IPS DF 6.9 (cell line): ENCODE measurements at regions not wholly inside any gene's neighbourhood (a gene's known extent, or its start where the extent isn't known, plus 50 kb on each side); places are given as distances from the start of the nearest gene placed in this dataset.

Experiments used
- DNase-seq: peaks from one replicate; pipeline ENCODE4 v3.0.0-alpha.2; 2013; ENCODE audit warnings: low read depth, low spot score
- H3K27ac ChIP-seq: one replicate; pipeline ENCODE4 v1.5.1; 2013; ENCODE audit warnings: low read length, control low read depth
- H3K27me3 ChIP-seq: 2 replicates; pipeline ENCODE4 v1.6.1; 2013; ENCODE audit warnings: mild to moderate bottlenecking, low read length; ENCODE audit not compliant: control insufficient read depth, insufficient read depth
- H3K36me3 ChIP-seq: 2 replicates; pipeline ENCODE4 v1.6.1; 2013; ENCODE audit warnings: low read length; ENCODE audit not compliant: control insufficient read depth, insufficient read depth
- H3K4me1 ChIP-seq: 2 replicates; pipeline ENCODE4 v1.6.1; 2013; ENCODE audit warnings: low read length; ENCODE audit not compliant: control insufficient read depth, insufficient read depth
- H3K4me3 ChIP-seq: 2 replicates; pipeline ENCODE4 v1.5.1; 2013; ENCODE audit warnings: mild to moderate bottlenecking, low read length
- H3K9me3 ChIP-seq: 2 replicates; pipeline ENCODE4 v1.6.1; 2013; ENCODE audit warnings: low read length, inconsistent platforms; ENCODE audit not compliant: control insufficient read depth, insufficient read depth
- WGBS: extraction: QIAGEN DNeasy Blood & Tissue Kit; methylation state at CpG from one replicate; pipeline ENCODE4 v1.1.7; 2013; ENCODE audit warnings: mixed read lengths, missing lambda C conversion rate; ENCODE audit not compliant: insufficient read length, insufficient coverage; 5-methylcytosine and 5-hydroxymethylcytosine counted together

DNA sequence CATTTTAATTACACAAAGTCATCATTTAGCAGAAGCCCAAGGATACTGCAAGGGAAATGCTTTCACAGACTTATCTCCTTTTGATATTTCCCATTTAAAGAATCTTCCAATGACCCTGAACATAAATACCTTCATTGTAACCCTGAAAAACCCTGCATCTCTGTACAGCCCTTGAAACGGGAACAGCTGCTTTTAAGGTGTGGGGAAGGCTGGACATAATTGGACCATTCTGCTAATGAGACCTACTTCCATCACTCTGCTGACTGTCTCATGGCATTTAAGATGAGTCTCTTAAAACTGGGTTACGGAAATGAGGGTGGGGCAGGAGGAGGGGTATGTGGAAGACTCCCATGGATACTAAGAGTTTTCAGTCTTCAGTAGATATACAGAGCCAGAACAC lies 485.8 kb downstream of the BRINP1 start:
- H3K4me3 ChIP-seq = no peak overlapping the region
- DNase-seq = no peak
- no peaks in the 10 kb centered on the region for H3K36me3 ChIP-seq
- H3K27me3 ChIP-seq = no peaks in the 10 kb centered on the region
- H3K4me1 ChIP-seq = no peaks in the 10 kb centered on the region; the same call in 1 of the 2 replicates
- WGBS = no CpG with 5 or more reads among the region's 2 CpGs
- H3K9me3 ChIP-seq = no peaks in the 10 kb centered on the region
- no peak overlapping the region for H3K27ac ChIP-seq

- H3K27me3 ChIP-seq = no peaks in the 10 kb centered on the region
- H3K4me3 ChIP-seq = no peak overlapping the region
- no peaks in the 10 kb centered on the region for H3K4me1 ChIP-seq
- WGBS = no CpG with 5 or more reads among the region's 6 CpGs
- no peaks in the 10 kb centered on the region for H3K36me3 ChIP-seq
- no peak overlapping the region for H3K27ac ChIP-seq
- no peak for DNase-seq
- H3K9me3 ChIP-seq = no peaks in the 10 kb centered on the region
These were observed 478.0 kb downstream of the BRINP1 start for GRCh38 chr9:118891213-118891612.

DNA sequence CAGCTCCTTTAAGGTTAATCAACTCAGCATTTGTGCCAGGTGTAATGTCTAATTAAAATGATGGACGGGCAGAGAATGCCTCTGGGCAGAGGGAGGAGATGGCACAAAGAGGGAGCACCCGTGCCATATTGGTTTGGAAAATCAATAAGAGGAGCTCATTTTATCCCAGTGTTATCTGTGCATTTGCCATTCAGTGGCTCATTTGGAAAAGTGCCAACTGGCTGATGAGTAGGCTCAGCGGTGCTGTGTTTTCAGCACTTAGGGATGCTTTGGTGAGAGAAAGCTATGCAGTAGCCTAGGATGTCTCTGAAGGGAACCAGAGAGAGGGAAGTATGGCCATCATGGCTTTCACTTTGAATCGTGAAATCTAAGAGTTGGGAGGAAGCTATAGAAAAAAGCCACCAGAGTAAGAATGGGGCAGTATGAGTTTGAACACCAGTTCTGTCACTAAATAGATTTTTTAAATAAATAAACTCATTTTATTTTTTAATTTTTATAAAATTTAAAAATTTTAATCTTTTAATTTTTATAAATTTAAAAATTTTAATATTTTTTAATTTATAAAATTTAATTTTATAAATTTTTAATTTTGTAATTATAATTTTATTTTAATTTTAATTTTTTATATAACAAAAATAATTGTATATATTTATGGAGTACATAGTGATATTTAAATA lies 472.8 kb downstream of the BRINP1 start:
- WGBS = no CpG with 5 or more reads among the region's 4 CpGs
- Histone ChIP-seq H3K27ac (no peak overlapping the region), H3K27me3 (no peaks in the 10 kb centered on the region), H3K4me3 (no peak overlapping the region), H3K36me3 (no peaks in the 10 kb centered on the region), H3K9me3 (no peaks in the 10 kb centered on the region), H3K4me1 (no peaks in the 10 kb centered on the region)
- no peak for DNase-seq

DNA sequence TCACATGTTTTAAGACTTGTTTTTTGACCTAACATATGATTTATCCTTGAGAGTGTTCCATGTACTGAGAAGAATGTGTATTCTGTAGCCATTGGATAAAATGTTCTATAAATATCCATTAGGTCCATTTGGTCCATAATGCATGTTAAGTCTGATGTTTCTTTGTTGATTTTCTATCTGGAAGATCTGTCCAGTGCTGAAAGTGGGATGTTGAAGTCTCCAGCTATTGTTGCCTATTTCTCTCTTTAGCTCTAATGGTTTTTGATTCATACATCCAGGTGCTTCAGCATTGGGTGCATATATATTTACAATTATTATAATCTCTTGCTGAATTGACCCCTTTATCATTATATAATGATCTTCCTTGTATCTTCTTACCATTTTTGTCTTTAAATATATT lies 451.1 kb downstream of the BRINP1 start:
- no peak for DNase-seq
- Histone ChIP-seq H3K36me3 (no peaks in the 10 kb centered on the region), H3K4me1 (no peaks in the 10 kb centered on the region), H3K27ac (no peak overlapping the region), H3K9me3 (no peaks in the 10 kb centered on the region), H3K4me3 (no peak overlapping the region), H3K27me3 (no peaks in the 10 kb centered on the region)

DNA sequence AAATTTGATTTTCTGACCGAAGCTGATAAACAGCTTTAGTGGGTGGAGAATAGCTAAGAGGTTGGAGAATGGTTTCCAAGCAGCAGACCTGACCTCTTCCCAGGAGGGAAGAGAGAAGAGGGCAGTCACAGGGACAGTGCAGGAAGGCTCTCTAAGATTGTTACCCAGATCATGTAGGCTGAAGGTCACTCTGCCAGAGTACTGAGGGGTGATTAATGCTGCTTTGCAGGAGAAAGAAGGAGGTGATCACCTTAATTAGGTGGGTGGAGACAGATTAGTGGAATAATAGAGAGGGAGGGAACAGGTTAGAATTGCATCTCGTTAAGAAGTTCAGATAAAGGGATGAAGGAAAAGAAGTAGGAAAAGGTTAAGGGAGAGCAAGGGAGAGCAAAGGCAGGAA lies 440.5 kb downstream of the BRINP1 start:
- H3K36me3 ChIP-seq = no peaks in the 10 kb centered on the region
- no peaks in the 10 kb centered on the region for H3K9me3 ChIP-seq
- no peaks in the 10 kb centered on the region for H3K27me3 ChIP-seq
- H3K4me3 ChIP-seq = no peak overlapping the region
- H3K4me1 ChIP-seq = no peaks in the 10 kb centered on the region
- 100% methylated on average over 1 of the region's 2 CpGs for WGBS
- no peak for DNase-seq
- no peak overlapping the region for H3K27ac ChIP-seq

DNA sequence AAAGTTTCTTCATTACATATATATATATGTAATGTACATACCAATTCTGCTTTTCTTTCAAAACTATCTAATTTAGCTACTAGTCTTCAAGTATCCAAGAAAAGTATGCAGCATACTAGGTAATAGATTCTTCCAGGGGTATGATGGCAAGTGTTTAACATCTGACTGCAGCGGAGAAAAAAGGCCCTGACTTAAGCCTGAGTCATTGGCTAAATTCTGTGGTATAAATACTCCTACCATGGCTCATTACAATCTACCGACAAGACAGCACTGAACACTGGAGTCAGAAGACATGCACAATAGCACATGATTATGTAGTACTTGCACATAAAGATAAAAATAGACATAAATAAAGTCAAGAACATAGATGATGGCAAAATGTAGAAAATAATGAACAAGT lies 439.9 kb downstream of the BRINP1 start:
- H3K36me3 ChIP-seq = no peaks in the 10 kb centered on the region
- no peak for DNase-seq
- no CpG with 5 or more reads among the region's 2 CpGs for WGBS
- no peaks in the 10 kb centered on the region for H3K27me3 ChIP-seq
- H3K9me3 ChIP-seq = no peaks in the 10 kb centered on the region
- no peak overlapping the region for H3K27ac ChIP-seq
- H3K4me3 ChIP-seq = no peak overlapping the region
- no peaks in the 10 kb centered on the region for H3K4me1 ChIP-seq

GRCh38 chr9:118931941-118932340 lies 437.3 kb downstream of the BRINP1 start:
- WGBS = no CpG with 5 or more reads among the region's 1 CpG
- Histone ChIP-seq H3K36me3 (no peaks in the 10 kb centered on the region), H3K27me3 (no peaks in the 10 kb centered on the region), H3K9me3 (no peaks in the 10 kb centered on the region), H3K27ac (no peak overlapping the region), H3K4me1 (no peaks in the 10 kb centered on the region), H3K4me3 (no peak overlapping the region)
- no peak for DNase-seq

GRCh38 chr9:118938581-118938980 lies 430.7 kb downstream of the BRINP1 start:
- H3K27ac ChIP-seq = no peak overlapping the region
- H3K27me3 ChIP-seq = no peaks in the 10 kb centered on the region
- no peak overlapping the region for H3K4me3 ChIP-seq
- no peaks in the 10 kb centered on the region for H3K36me3 ChIP-seq
- no peaks in the 10 kb centered on the region for H3K9me3 ChIP-seq
- no peaks in the 10 kb centered on the region for H3K4me1 ChIP-seq
- no peak for DNase-seq

- H3K4me3 ChIP-seq = no peak overlapping the region
- DNase-seq = no peak
- no peaks in the 10 kb centered on the region for H3K27me3 ChIP-seq
- no peaks in the 10 kb centered on the region for H3K9me3 ChIP-seq
- no peaks in the 10 kb centered on the region for H3K36me3 ChIP-seq
- no peaks in the 10 kb centered on the region for H3K4me1 ChIP-seq
- H3K27ac ChIP-seq = no peak overlapping the region
- WGBS = no CpG with 5 or more reads among the region's 1 CpG
These were observed 428.8 kb downstream of the BRINP1 start for GRCh38 chr9:118940473-118940872.

GRCh38 chr9:118946669-118947068 lies 422.6 kb downstream of the BRINP1 start:
- WGBS = no CpG with 5 or more reads among the region's 3 CpGs
- H3K27ac ChIP-seq = no peak overlapping the region
- H3K9me3 ChIP-seq = no peaks in the 10 kb centered on the region
- H3K4me1 ChIP-seq = no peaks in the 10 kb centered on the region
- H3K36me3 ChIP-seq = no peaks in the 10 kb centered on the region
- H3K27me3 ChIP-seq = no peaks in the 10 kb centered on the region
- DNase-seq = no peak
- no peak overlapping the region for H3K4me3 ChIP-seq

DNA sequence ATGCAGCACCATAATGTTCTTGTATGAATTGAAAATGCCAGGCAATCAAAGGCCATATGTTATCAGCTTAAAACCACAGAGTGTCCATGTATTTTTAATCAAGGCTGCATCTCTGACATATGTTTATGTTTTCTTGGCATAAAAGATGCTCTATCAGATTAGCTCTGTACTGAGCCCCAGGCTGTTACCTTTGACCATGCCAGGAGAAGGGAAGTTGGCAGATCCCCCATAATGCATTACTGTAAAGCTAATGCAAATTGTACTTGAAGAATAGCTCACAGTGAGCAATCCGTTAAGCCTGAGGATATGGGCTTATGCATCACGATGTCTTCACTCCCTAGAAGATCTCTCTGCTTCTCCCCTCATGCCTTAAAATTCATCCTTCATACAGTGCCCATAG lies 414.4 kb downstream of the BRINP1 start:
- Histone ChIP-seq H3K9me3 (no peaks in the 10 kb centered on the region), H3K36me3 (no peaks in the 10 kb centered on the region), H3K4me1 (no peaks in the 10 kb centered on the region), H3K27me3 (no peaks in the 10 kb centered on the region), H3K4me3 (no peak overlapping the region), H3K27ac (no peak overlapping the region)
- DNase-seq = no peak
- WGBS = no CpG with 5 or more reads among the region's 2 CpGs
